WTC11 (cell line): ENCODE measurements at regions not wholly inside any gene's neighbourhood (a gene's known extent, or its start where the extent isn't known, plus 50 kb on each side); places are given as distances from the start of the nearest gene placed in this dataset.

Source experiments
- ATF1 ChIP-seq: sonication (generic); formaldehyde crosslinking; IDR thresholded peaks from 2 replicates; pipeline ENCODE4 v1.8.1; 2023; ENCODE audit warnings: mild to moderate bottlenecking, moderate library complexity, missing genetic modification reagents
- CTCF ChIP-seq: fragments of 200-600 bp; IDR thresholded peaks from 2 replicates; pipeline ENCODE4 v1.8.0; 2022; ENCODE audit warnings: antibody characterized with exemption
- NFYB ChIP-seq: sonication (generic); formaldehyde crosslinking; conservative IDR thresholded peaks from 2 replicates; pipeline ENCODE4 v1.8.0; 2022; ENCODE audit warnings: low read depth, missing genetic modification reagents
- NR1H2 ChIP-seq: sonication (generic); formaldehyde crosslinking; IDR thresholded peaks from 2 replicates; pipeline ENCODE4 v1.9.0; 2021; ENCODE audit warnings: mild to moderate bottlenecking, moderate library complexity, missing genetic modification reagents
- RELA ChIP-seq: sonication (generic); formaldehyde crosslinking; IDR thresholded peaks from 2 replicates; pipeline ENCODE4 v1.8.1; 2022; ENCODE audit warnings: missing genetic modification reagents, mild to moderate bottlenecking, borderline replicate concordance
- USF2 ChIP-seq: sonication (generic); formaldehyde crosslinking; IDR thresholded peaks from 2 replicates; pipeline ENCODE4 v1.8.1; 2023; ENCODE audit warnings: mild to moderate bottlenecking, missing genetic modification reagents, moderate library complexity
- ZNF263 ChIP-seq: sonication (generic); formaldehyde crosslinking; IDR thresholded peaks from 2 replicates; pipeline ENCODE4 v1.8.1; 2022; ENCODE audit warnings: low read depth, mild to moderate bottlenecking, moderate library complexity, missing genetic modification reagents
- TF ChIP-seq, protein P1 (sequence below): sonication (generic); formaldehyde crosslinking; IDR thresholded peaks from 2 replicates; pipeline ENCODE4 v1.8.1; 2023; ENCODE audit warnings: mild to moderate bottlenecking, moderate library complexity, missing genetic modification reagents
- TF ChIP-seq, protein P2 (sequence below): sonication (generic); formaldehyde crosslinking; IDR thresholded peaks from 2 replicates; pipeline ENCODE4 v1.8.0; 2022; ENCODE audit warnings: mild to moderate bottlenecking, missing genetic modification reagents

GRCh38 chr12:114123108-114123507 lies 157.0 kb upstream of the RBM19 start:
- no peak for TF ChIP-seq ATF1 (CRISPR knock-in tag)
- no peak for TF ChIP-seq NFYB
- TF ChIP-seq, protein P1, sequence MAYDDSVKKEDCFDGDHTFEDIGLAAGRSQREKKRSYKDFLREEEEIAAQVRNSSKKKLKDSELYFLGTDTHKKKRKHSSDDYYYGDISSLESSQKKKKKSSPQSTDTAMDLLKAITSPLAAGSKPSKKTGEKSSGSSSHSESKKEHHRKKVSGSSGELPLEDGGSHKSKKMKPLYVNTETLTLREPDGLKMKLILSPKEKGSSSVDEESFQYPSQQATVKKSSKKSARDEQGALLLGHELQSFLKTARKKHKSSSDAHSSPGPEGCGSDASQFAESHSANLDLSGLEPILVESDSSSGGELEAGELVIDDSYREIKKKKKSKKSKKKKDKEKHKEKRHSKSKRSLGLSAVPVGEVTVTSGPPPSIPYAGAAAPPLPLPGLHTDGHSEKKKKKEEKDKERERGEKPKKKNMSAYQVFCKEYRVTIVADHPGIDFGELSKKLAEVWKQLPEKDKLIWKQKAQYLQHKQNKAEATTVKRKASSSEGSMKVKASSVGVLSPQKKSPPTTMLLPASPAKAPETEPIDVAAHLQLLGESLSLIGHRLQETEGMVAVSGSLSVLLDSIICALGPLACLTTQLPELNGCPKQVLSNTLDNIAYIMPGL (CRISPR knock-in tag) = no peak
- TF ChIP-seq CTCF = no peak
- no peak for TF ChIP-seq ZNF263
- no peak for TF ChIP-seq NR1H2 (CRISPR knock-in tag)
- no peak for TF ChIP-seq USF2 (CRISPR knock-in tag)
- TF ChIP-seq RELA = no peak
- TF ChIP-seq, protein P2, sequence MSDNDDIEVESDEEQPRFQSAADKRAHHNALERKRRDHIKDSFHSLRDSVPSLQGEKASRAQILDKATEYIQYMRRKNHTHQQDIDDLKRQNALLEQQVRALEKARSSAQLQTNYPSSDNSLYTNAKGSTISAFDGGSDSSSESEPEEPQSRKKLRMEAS = no peak
